Ectodermal cell (in vitro differentiated cells): ENCODE measurements at regions not wholly inside any gene's neighbourhood (a gene's known extent, or its start where the extent isn't known, plus 50 kb on each side); places are given as distances from the start of the nearest gene placed in this dataset.

Source experiments
- H3K27ac ChIP-seq: 2 replicates; pipeline ENCODE4 v1.7.0; 2013; ENCODE audit warnings: mild to moderate bottlenecking, low read depth, low read length; ENCODE audit not compliant: insufficient read depth, poor library complexity, severe bottlenecking
- H3K27me3 ChIP-seq: 2 replicates; pipeline ENCODE4 v1.7.0; 2013; ENCODE audit warnings: mild to moderate bottlenecking, low read length; ENCODE audit not compliant: insufficient read depth, control insufficient read depth, poor library complexity, severe bottlenecking
- H3K36me3 ChIP-seq: one replicate; pipeline ENCODE4 v1.7.0; 2013; ENCODE audit warnings: low read length; ENCODE audit not compliant: control insufficient read depth, insufficient read depth
- H3K4me1 ChIP-seq: one replicate; pipeline ENCODE4 v1.7.0; 2013; ENCODE audit warnings: low read length; ENCODE audit not compliant: control insufficient read depth, insufficient read depth
- H3K4me3 ChIP-seq: 2 replicates; pipeline ENCODE4 v1.7.0; 2013; ENCODE audit warnings: low read depth, low read length, control low read depth; ENCODE audit not compliant: insufficient read depth
- H3K9me3 ChIP-seq: 2 replicates; pipeline ENCODE4 v1.7.0; 2013; ENCODE audit warnings: mild to moderate bottlenecking, low read length, moderate library complexity; ENCODE audit not compliant: control insufficient read depth
- WGBS, 2 experiments: methylation state at CpG; one replicate each; pipeline ENCODE4 v1.1.7; 2013; ENCODE audit warnings: missing lambda C conversion rate in 2 of 2; 5-methylcytosine and 5-hydroxymethylcytosine counted together

DNA sequence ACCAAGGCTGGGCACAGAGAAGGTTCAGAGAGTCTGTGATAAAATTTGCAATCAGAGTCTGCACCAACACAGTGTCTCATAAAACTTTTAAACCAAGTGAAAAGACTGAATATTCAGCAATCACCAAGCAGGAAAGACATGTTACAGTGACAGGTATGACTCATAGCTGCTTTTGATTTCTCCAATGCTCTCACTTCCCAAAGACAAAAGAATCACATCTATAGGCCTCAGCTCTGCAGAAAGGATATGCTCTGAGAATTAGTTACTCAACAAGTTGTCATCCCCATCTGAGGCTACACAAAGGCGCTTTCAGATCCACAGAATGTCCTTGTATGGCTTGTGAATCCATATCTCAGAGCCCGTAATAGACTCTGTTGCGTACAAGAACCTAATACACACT is 92.5 kb downstream of the KCNF1 start:
- no peaks in the 10 kb centered on the region for H3K4me1 ChIP-seq
- H3K9me3 ChIP-seq, result no peaks in the 10 kb centered on the region
- no peak overlapping the region for H3K27ac ChIP-seq
- 80 to 91% methylated on average over 3 of the region's 3 CpGs for WGBS, 2 experiments
- no peaks in the 10 kb centered on the region for H3K27me3 ChIP-seq
- no peaks in the 10 kb centered on the region for H3K36me3 ChIP-seq
- H3K4me3 ChIP-seq, result no peak overlapping the region

DNA sequence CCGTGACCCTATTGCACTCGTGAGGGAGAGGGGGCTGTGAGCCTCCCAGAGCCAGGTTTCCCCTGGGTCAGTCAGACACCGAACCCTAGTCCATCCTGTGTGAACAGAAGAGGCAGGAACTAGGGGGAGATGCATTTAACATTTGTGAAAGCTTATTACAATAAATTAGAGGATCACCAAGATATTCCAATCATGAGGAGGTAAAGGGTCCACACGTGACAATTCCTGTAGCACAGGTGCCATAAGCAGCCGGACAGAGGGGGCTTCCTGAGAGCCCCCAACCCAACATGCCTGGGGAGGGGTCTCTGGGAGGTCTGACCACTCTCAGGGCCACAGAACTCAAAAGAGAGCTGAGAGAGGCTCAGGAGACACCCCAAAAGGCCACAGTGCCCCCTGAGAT is 93.3 kb downstream of the KCNF1 start:
- no peak overlapping the region for H3K4me3 ChIP-seq
- no peak overlapping the region for H3K27ac ChIP-seq
- H3K4me1 ChIP-seq, result no peaks in the 10 kb centered on the region
- no peaks in the 10 kb centered on the region for H3K27me3 ChIP-seq
- 90 to 92% methylated on average over 5 of the region's 5 CpGs for WGBS, 2 experiments
- no peaks in the 10 kb centered on the region for H3K9me3 ChIP-seq
- no peaks in the 10 kb centered on the region for H3K36me3 ChIP-seq

DNA sequence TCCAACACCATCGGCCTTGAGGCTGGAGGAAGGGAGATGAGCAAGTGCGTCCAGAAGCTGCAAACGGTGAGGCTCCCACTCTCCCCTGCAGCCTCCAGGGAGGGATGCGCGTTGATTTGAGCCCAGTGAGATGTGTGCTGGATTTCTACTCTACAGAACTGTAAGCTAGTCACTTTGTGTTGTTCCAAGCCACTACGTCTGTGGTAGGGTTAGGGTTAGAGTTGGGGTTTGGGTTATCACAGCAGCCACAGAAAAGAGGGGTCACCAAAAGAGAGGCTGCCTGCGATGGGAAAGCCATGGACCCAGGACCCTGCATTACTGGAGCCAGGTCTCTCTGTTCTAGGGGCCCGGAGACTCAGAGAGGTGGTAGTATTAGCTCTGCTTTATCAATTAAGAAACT is 94.5 kb downstream of the KCNF1 start:
- Histone ChIP-seq H3K27me3 (no peaks in the 10 kb centered on the region), H3K36me3 (no peaks in the 10 kb centered on the region), H3K27ac (no peak overlapping the region), H3K4me1 (no peaks in the 10 kb centered on the region), H3K9me3 (no peaks in the 10 kb centered on the region), H3K4me3 (no peak overlapping the region)
- WGBS, 2 experiments, result 90 to 92% methylated on average over 8 of the region's 8 CpGs

DNA sequence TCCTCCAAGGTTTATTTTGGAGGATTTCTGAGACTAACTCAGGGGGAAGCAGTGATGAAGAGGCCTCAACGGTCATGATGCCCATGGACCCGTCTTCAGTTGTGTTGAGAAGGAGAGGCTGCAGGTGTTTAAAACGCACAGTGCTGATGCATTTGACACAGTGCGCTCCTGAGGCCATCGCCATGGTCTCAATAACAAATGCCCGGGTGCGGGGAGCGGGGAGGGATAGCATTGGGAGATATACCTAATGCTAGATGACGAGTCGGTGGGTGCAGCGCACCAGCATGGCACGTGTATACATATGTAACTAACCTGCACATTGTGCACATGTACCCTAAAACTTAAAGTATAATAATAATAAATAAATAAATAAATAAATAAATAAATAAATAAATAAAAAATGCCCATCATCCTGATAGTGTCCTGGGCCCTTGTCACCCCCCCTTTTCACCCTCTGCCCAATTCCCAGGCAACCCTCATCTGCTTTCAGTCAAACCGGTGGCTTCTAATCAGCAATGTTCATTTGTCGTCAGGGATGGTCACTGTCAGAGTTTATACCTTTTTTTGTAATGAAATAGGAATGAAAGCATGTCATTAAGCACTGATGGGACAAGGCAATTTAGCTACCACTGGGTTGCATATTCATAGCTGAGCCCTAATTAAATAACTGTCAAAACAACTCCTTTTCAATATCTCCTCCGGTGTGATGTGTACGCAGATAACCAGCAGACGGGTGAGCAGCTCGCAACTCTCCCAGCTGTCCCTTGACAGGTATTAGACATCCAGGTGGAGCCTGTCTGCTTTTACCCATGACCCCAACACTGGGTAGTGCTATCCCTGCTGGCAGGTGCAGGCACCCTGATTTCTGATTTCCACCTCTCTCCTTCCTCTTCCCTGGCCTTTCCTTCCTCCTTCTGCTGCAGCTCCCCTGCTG is 95.9 kb downstream of the KCNF1 start:
- no peak overlapping the region for H3K27ac ChIP-seq
- 94 to 96% methylated on average over 14 of the region's 18 CpGs for WGBS, 2 experiments
- H3K4me3 ChIP-seq, result no peak overlapping the region

DNA sequence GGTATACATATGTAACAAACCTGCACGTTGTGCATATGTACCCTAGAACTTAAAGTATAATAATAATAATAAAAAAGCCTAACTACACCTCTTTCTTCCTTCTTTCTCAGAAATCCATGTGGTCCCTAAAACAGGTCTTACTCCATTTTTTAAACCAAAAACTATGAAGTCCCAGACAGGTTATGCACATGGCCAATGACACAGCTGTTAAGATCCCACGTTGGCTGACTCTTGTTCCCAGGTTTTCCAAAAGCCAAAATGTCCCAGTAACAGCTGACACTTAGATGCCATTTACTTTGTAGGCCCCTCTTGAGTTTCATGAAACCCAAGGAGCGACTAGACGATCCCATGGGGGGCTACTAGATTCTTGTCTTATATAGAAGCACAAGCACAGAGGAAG is 97.0 kb downstream of the KCNF1 start:
- Histone ChIP-seq H3K9me3 (no peaks in the 10 kb centered on the region), H3K4me1 (no peaks in the 10 kb centered on the region), H3K27ac (no peak overlapping the region), H3K27me3 (no peaks in the 10 kb centered on the region), H3K4me3 (no peak overlapping the region), H3K36me3 (no peaks in the 10 kb centered on the region)
- 96 to 97% methylated on average over 3 to 4 of the region's 4 CpGs for WGBS, 2 experiments

More for the DNA sequence above, 95.9 kb downstream of the KCNF1 start:
- H3K4me1 ChIP-seq, result no peaks in the 10 kb centered on the region
- no peaks in the 10 kb centered on the region for H3K9me3 ChIP-seq
- no peaks in the 10 kb centered on the region for H3K27me3 ChIP-seq
- H3K36me3 ChIP-seq, result no peaks in the 10 kb centered on the region

DNA sequence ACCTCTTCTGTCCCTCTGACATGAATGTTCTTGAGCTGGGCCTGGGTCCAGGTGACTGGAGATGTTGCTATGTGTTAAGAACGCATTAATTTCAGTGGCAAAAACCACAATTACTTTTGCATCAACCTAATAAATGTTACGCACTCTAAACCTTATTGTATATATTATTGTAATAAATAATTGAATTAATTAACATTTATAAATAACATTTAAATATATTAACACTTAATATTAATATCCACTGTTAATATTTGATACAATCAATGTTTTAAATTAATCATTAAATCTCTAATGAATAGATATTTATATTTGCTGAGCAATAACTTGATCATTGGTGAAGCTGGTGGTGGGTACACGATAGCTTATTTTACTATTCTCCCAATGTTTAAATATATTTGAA is 97.4 kb downstream of the KCNF1 start:
- no peaks in the 10 kb centered on the region for H3K4me1 ChIP-seq
- no peak overlapping the region for H3K4me3 ChIP-seq
- no peaks in the 10 kb centered on the region for H3K9me3 ChIP-seq
- no peaks in the 10 kb centered on the region for H3K36me3 ChIP-seq
- WGBS, 2 experiments, result no CpG with 5 or more reads among the region's 3 CpGs
- no peaks in the 10 kb centered on the region for H3K27me3 ChIP-seq
- H3K27ac ChIP-seq, result no peak overlapping the region

DNA sequence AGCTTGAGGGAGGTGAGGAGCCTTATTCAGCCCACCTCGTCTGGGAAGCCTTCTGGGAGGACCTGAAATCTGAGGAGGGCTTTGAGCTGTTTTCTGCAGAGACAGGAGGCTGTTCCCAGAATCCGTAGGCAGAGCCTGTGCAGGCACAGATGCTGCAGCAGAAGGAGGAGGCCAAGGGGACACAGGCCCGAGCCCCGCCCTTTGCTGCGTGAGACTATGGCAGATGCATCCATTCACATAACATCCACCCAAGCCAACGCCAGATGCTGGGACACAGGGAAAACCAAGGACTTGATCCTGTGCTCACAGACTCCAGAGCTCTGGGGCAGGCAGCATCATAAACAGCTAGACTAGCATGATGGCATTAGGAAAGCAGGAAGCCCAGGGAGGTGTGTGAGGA is 98.2 kb downstream of the KCNF1 start:
- no peaks in the 10 kb centered on the region for H3K27me3 ChIP-seq
- no peak overlapping the region for H3K4me3 ChIP-seq
- 75 to 77% methylated on average over 6 of the region's 6 CpGs for WGBS, 2 experiments
- no peaks in the 10 kb centered on the region for H3K36me3 ChIP-seq
- H3K4me1 ChIP-seq, result no peaks in the 10 kb centered on the region
- H3K27ac ChIP-seq, result no peak overlapping the region
- H3K9me3 ChIP-seq, result no peaks in the 10 kb centered on the region

DNA sequence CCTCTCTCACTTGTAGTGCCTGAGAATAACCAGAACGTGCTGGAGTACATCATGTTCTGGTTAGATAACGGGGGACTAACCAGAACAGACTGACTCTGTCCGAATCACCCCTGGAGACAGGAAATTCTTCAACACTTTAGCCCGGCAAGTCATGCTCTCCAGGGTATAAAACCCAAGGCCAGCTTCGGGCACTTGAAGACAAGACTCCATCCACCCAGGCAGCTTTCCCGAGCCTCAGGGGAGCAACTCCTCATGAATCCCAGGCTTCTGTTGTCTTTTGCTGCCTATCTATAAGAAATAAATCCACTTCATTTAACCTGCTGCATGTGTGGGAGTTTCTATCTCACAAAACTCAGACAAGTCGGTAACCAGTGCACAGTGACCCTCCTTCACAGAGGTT is 99.6 kb downstream of the KCNF1 start:
- 93 to 96% methylated on average over 7 of the region's 7 CpGs for WGBS, 2 experiments
- Histone ChIP-seq H3K27me3 (no peaks in the 10 kb centered on the region), H3K4me1 (no peaks in the 10 kb centered on the region), H3K4me3 (no peak overlapping the region), H3K9me3 (no peaks in the 10 kb centered on the region), H3K27ac (no peak overlapping the region), H3K36me3 (no peaks in the 10 kb centered on the region)

DNA sequence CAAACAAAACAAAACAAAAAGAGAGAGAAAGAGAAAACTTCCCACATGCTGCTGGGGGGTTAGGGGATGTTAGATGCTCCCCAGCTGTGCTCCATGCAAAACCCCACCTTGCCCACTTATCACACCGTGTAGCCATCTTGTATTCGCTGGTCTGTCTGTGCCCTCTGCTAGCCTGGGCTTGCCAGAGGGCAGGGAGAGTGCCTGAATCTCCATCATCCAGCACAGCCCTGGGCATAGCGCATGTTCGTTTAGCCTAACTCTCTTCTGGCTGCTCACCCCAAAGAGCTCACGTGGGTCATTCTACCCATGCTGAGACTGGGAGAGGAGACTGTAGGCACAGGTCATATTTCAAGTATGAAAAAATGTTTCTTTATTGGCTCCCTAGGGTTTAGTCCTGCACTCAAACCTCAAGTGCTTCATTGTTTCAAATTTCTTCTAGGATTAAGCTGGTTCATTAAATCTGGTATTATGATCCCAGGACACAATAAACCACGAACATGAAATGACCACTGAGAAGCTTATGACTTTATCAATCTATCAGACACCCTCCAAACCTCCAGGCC is 100.5 kb downstream of the KCNF1 start:
- Histone ChIP-seq H3K27ac (no peak overlapping the region), H3K4me1 (no peaks in the 10 kb centered on the region), H3K9me3 (no peaks in the 10 kb centered on the region), H3K36me3 (no peaks in the 10 kb centered on the region), H3K27me3 (no peaks in the 10 kb centered on the region), H3K4me3 (no peak overlapping the region)
- WGBS, 2 experiments, result 95% methylated on average over 6 of the region's 6 CpGs

DNA sequence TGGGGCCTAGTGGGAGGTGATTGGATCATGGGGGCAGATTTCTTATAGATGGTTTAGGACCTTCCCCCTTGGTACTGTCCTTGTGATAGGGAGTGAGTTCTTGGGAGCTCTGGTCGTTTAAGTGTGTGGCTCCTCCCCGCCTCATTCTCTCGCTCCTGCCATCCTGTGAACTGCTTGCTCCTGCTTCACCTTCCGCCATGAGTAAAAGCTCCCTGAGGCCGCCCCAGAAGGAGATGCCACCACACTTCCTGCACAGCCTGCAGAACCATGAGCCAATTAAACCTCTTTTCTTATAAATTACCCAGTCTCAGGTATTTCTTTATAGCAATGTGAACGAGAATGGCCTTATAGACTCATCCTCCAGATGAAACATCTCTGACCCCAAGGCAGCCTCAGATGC is 101.5 kb downstream of the KCNF1 start:
- Histone ChIP-seq H3K27me3 (no peaks in the 10 kb centered on the region), H3K36me3 (no peaks in the 10 kb centered on the region), H3K4me1 (no peaks in the 10 kb centered on the region), H3K4me3 (no peak overlapping the region), H3K27ac (no peak overlapping the region), H3K9me3 (no peaks in the 10 kb centered on the region)
- WGBS, 2 experiments, result 90 to 93% methylated on average over 6 of the region's 6 CpGs
